ENCODE measurements at regions not wholly inside any gene's neighbourhood (a gene's known extent, or its start where the extent isn't known, plus 50 kb on each side); places are given as distances from the start of the nearest gene placed in this dataset.

- no peak overlapping the region for H3K4me3 ChIP-seq (ENCODE audit: low read depth, low read length)
- DNase-seq (ENCODE audit: low read depth) = no peak
- no peak for TF ChIP-seq CTCF (IDR thresholded peaks at IDR 0.05; ENCODE audit: low read depth, low read length, missing control alignments)
These were observed 77.4 kb upstream of the ALDH1B1 start for GRCh38 chr9:38315085-38315595.

- no peak overlapping the region for H3K4me3 ChIP-seq (ENCODE audit: low read depth, low read length)
- TF ChIP-seq CTCF (IDR thresholded peaks at IDR 0.05; ENCODE audit: low read depth, low read length, missing control alignments) = no peak
- no peak for DNase-seq (ENCODE audit: low read depth)
These were observed 79.1 kb upstream of the ALDH1B1 start for GRCh38 chr9:38313421-38313820.

- no peak for TF ChIP-seq CTCF (IDR thresholded peaks at IDR 0.05; ENCODE audit: low read depth, low read length, missing control alignments)
- H3K4me3 ChIP-seq (ENCODE audit: low read depth, low read length) = no peak overlapping the region
- DNase-seq (ENCODE audit: low read depth) = no peak
These were observed 80.1 kb upstream of the ALDH1B1 start for GRCh38 chr9:38312406-38312805.

- TF ChIP-seq CTCF (IDR thresholded peaks at IDR 0.05; ENCODE audit: low read depth, low read length, missing control alignments) = no peak
- H3K4me3 ChIP-seq (ENCODE audit: low read depth, low read length) = no peak overlapping the region
- DNase-seq (ENCODE audit: low read depth) = no peak
These were observed 80.9 kb upstream of the ALDH1B1 start for GRCh38 chr9:38311382-38312270.

GRCh38 chr9:38309324-38310195 is 82.9 kb upstream of the ALDH1B1 start:
- H3K4me3 ChIP-seq (ENCODE audit: low read depth, low read length) = no peak overlapping the region
- TF ChIP-seq CTCF (IDR thresholded peaks at IDR 0.05; ENCODE audit: low read depth, low read length, missing control alignments) = no peak
- no peak for DNase-seq (ENCODE audit: low read depth)

- no peak overlapping the region for H3K4me3 ChIP-seq (ENCODE audit: low read depth, low read length)
- DNase-seq (ENCODE audit: low read depth) = no peak
- no peak for TF ChIP-seq CTCF (IDR thresholded peaks at IDR 0.05; ENCODE audit: low read depth, low read length, missing control alignments)
These were observed 84.4 kb upstream of the ALDH1B1 start for GRCh38 chr9:38308136-38308535.

All from GM12864 (cell line).